K562 (cell line): ENCODE measurements at regions not wholly inside any gene's neighbourhood (a gene's known extent, or its start where the extent isn't known, plus 50 kb on each side); places are given as distances from the start of the nearest gene placed in this dataset.

Experiments used
- FOXA3 ChIP-seq, 2 experiments: fragments of 450-650 bp in 1 of 2; sonication (generic) in 1 of 2; formaldehyde crosslinking; IDR thresholded peaks in 1 of 2; conservative IDR thresholded peaks in 1 of 2; 2 replicates each; pipeline versions ENCODE4 v1.4.0 to v1.8.0; 2020 to 2022; ENCODE audit warnings: mild to moderate bottlenecking in 2 of 2, missing genetic modification reagents in 1 of 2
- HNRNPH1 ChIP-seq: fragments of 200-400 bp; formaldehyde crosslinking; optimal IDR thresholded peaks from 2 replicates; pipeline ENCODE3; 2017; ENCODE audit warnings: low read depth, mild to moderate bottlenecking, low read length, moderate library complexity
- HOMEZ ChIP-seq: fragments of 250-450 bp; sonication (Bioruptor Pico); IDR thresholded peaks from 2 replicates; pipeline ENCODE4 v1.4.0; 2020; ENCODE audit warnings: mild to moderate bottlenecking, moderate library complexity
- JUND ChIP-seq, 2 experiments: IDR thresholded peaks; 2 replicates in 1 of 2; 3 replicates in 1 of 2; pipeline ENCODE4 v1.6.1; 2011; ENCODE audit warnings: borderline replicate concordance in 2 of 2, low read depth in 2 of 2, low read length in 2 of 2, improper control_type of control experiment in 1 of 2, missing biosample characterization in 1 of 2, missing genetic modification characterization in 1 of 2, missing genetic modification reagents in 1 of 2
- NBN ChIP-seq: fragments of 450-650 bp; IDR thresholded peaks from 2 replicates; pipeline ENCODE4 v1.6.1; 2016; ENCODE audit warnings: low read depth, mild to moderate bottlenecking
- NR2C2 ChIP-seq, 2 experiments: fragments of 200-800 bp in 1 of 2; sonication (Bioruptor generic) in 1 of 2; sonication (generic) in 1 of 2; formaldehyde crosslinking in 1 of 2; IDR thresholded peaks; 2 replicates each; pipeline versions ENCODE4 v1.6.1 to v1.8.0; 2016 to 2022; ENCODE audit warnings: mild to moderate bottlenecking in 1 of 2, missing compliant biosample characterization in 1 of 2, missing genetic modification characterization in 1 of 2, missing genetic modification reagents in 1 of 2
- SPI1 ChIP-seq: IDR thresholded peaks from 2 replicates; pipeline ENCODE4 v1.6.1; 2011; ENCODE audit warnings: low read depth, low read length, control low read depth, borderline replicate concordance
- ZBTB1 ChIP-seq: sonication (generic); formaldehyde crosslinking; IDR thresholded peaks from 2 replicates; pipeline ENCODE4 v1.8.1; 2023; ENCODE audit warnings: missing genetic modification reagents, low read depth, mild to moderate bottlenecking, borderline replicate concordance
- ZFP1 ChIP-seq: fragments of 450-650 bp; formaldehyde crosslinking; IDR thresholded peaks from 2 replicates; pipeline ENCODE4 v1.4.0; 2020; ENCODE audit warnings: mild to moderate bottlenecking, mixed read lengths
- ZNF24 ChIP-seq: fragments of 450-650 bp; IDR thresholded peaks from 2 replicates; pipeline ENCODE4 v1.6.1; 2016
- TF ChIP-seq, protein P1 (sequence below), 3 experiments: IDR thresholded peaks in 2 of 3; conservative IDR thresholded peaks in 1 of 3; 2 replicates each; pipeline ENCODE4 v1.5.1; 2011 to 2012; ENCODE audit warnings: low read length in 3 of 3, mild to moderate bottlenecking in 3 of 3, control low read depth in 2 of 3, improper control_type of control experiment in 1 of 3, inconsistent platforms in 1 of 3, low read depth in 1 of 3, mixed read lengths in 1 of 3, moderate library complexity in 1 of 3; ENCODE audit not compliant: insufficient read depth in 2 of 3
- TF ChIP-seq, protein P2 (sequence below): IDR thresholded peaks from 2 replicates; pipeline ENCODE4 v1.6.1; 2014; ENCODE audit warnings: antibody characterized with exemption
- TF ChIP-seq, protein P3 (sequence below): sonication (generic); formaldehyde crosslinking; IDR thresholded peaks from 2 replicates; pipeline ENCODE4 v1.8.0; 2022; ENCODE audit warnings: missing genetic modification reagents, mild to moderate bottlenecking, borderline replicate concordance

- TF ChIP-seq, protein P1, sequence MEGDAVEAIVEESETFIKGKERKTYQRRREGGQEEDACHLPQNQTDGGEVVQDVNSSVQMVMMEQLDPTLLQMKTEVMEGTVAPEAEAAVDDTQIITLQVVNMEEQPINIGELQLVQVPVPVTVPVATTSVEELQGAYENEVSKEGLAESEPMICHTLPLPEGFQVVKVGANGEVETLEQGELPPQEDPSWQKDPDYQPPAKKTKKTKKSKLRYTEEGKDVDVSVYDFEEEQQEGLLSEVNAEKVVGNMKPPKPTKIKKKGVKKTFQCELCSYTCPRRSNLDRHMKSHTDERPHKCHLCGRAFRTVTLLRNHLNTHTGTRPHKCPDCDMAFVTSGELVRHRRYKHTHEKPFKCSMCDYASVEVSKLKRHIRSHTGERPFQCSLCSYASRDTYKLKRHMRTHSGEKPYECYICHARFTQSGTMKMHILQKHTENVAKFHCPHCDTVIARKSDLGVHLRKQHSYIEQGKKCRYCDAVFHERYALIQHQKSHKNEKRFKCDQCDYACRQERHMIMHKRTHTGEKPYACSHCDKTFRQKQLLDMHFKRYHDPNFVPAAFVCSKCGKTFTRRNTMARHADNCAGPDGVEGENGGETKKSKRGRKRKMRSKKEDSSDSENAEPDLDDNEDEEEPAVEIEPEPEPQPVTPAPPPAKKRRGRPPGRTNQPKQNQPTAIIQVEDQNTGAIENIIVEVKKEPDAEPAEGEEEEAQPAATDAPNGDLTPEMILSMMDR (IDR thresholded peaks at IDR 0.05 in 2 of 3, conservative IDR thresholded peaks at IDR 0.05 in 1 of 3; ENCODE audit: insufficient read depth in 2 of 3, low read depth in 1 of 3, low read length in 3 of 3): no peak
- no peak for TF ChIP-seq ZFP1
- TF ChIP-seq HOMEZ (CRISPR knock-in tag): no peak
- TF ChIP-seq FOXA3 (CRISPR knock-in tag; conservative IDR thresholded peaks at IDR 0.05 in 1 of 2, IDR thresholded peaks at IDR 0.05 in 1 of 2): no peak
- no peak for TF ChIP-seq NBN
- no peak for TF ChIP-seq NR2C2 (CRISPR knock-in tag; IDR thresholded peaks at IDR 0.05)
- TF ChIP-seq NR2C2 (tag; IDR thresholded peaks at IDR 0.05): no peak
- TF ChIP-seq, protein P2, sequence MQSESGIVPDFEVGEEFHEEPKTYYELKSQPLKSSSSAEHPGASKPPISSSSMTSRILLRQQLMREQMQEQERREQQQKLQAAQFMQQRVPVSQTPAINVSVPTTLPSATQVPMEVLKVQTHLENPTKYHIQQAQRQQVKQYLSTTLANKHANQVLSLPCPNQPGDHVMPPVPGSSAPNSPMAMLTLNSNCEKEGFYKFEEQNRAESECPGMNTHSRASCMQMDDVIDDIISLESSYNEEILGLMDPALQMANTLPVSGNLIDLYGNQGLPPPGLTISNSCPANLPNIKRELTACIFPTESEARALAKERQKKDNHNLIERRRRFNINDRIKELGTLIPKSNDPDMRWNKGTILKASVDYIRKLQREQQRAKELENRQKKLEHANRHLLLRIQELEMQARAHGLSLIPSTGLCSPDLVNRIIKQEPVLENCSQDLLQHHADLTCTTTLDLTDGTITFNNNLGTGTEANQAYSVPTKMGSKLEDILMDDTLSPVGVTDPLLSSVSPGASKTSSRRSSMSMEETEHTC: no peak
- no peak for TF ChIP-seq ZBTB1
- TF ChIP-seq, protein P3, sequence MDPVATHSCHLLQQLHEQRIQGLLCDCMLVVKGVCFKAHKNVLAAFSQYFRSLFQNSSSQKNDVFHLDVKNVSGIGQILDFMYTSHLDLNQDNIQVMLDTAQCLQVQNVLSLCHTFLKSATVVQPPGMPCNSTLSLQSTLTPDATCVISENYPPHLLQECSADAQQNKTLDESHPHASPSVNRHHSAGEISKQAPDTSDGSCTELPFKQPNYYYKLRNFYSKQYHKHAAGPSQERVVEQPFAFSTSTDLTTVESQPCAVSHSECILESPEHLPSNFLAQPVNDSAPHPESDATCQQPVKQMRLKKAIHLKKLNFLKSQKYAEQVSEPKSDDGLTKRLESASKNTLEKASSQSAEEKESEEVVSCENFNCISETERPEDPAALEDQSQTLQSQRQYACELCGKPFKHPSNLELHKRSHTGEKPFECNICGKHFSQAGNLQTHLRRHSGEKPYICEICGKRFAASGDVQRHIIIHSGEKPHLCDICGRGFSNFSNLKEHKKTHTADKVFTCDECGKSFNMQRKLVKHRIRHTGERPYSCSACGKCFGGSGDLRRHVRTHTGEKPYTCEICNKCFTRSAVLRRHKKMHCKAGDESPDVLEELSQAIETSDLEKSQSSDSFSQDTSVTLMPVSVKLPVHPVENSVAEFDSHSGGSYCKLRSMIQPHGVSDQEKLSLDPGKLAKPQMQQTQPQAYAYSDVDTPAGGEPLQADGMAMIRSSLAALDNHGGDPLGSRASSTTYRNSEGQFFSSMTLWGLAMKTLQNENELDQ (CRISPR knock-in tag): no peak
- no peak for TF ChIP-seq JUND (IDR thresholded peaks at IDR 0.05; ENCODE audit: borderline replicate concordance, low read depth, low read length)
- TF ChIP-seq JUND (tag; IDR thresholded peaks at IDR 0.05; ENCODE audit: borderline replicate concordance, low read depth, low read length): no peak
- TF ChIP-seq HNRNPH1: no peak
- TF ChIP-seq ZNF24: no peak
- TF ChIP-seq SPI1: no peak
These were observed 199.3 kb downstream of the PCDH7 start for GRCh38 chr4:30919458-30919857.
